Sigmoid colon (tissue), 6 donors: ENCODE measurements at regions not wholly inside any gene's neighbourhood (a gene's known extent, or its start where the extent isn't known, plus 50 kb on each side); places are given as distances from the start of the nearest gene placed in this dataset.

Source experiments
- DNase-seq: peaks from one replicate; pipeline ENCODE4 v3.0.0-alpha.2; 2019
- H3K27ac ChIP-seq, 4 donors: fragments of 200-600 bp; sonication (generic); one replicate each; pipeline ENCODE4 v1.5.1; 2016 to 2019; ENCODE audit warnings: mild to moderate bottlenecking in 1 of 4
- H3K27me3 ChIP-seq, 3 donors: fragments of 200-600 bp; sonication (generic); one replicate each; pipeline ENCODE4 v1.5.1; 2019; ENCODE audit warnings: mild to moderate bottlenecking in 1 of 3
- H3K36me3 ChIP-seq, 4 donors: fragments of 200-600 bp; sonication (generic); one replicate each; pipeline ENCODE4 v1.5.1; 2016 to 2019
- H3K4me1 ChIP-seq, 4 donors: fragments of 200-600 bp; sonication (generic); one replicate each; pipeline ENCODE4 v1.5.1; 2017 to 2019
- H3K4me3 ChIP-seq, 4 donors: fragments of 200-600 bp; sonication (generic); one replicate each; pipeline ENCODE4 v1.5.1; 2017 to 2019; ENCODE audit warnings: mild to moderate bottlenecking in 2 of 4, moderate library complexity in 1 of 4
- H3K9me3 ChIP-seq, 4 donors: fragments of 200-600 bp in 3 of 4; sonication (generic) in 3 of 4; one replicate each; pipeline versions ENCODE4 v1.5.1 to v1.6.1; 2013 to 2019
- EP300 ChIP-seq, 4 donors: sonication (generic); formaldehyde crosslinking; IDR thresholded peaks; one replicate each; pipeline ENCODE4 v1.6.1; 2017; ENCODE audit warnings: antibody characterized with exemption in 4 of 4
- POLR2A ChIP-seq, 2 donors: fragments of 450-650 bp; IDR thresholded peaks; one replicate each; pipeline ENCODE4 v1.6.1; 2016; ENCODE audit warnings: antibody characterized with exemption in 2 of 2, mild to moderate bottlenecking in 2 of 2, moderate library complexity in 2 of 2
- POLR2AphosphoS5 ChIP-seq, 4 donors: sonication (generic); formaldehyde crosslinking; IDR thresholded peaks; one replicate each; pipeline ENCODE4 v1.6.1; 2017; ENCODE audit warnings: antibody characterized with exemption in 4 of 4
- WGBS, 2 donors: extraction: QIAGEN DNeasy Blood & Tissue Kit; methylation state at CpG; one replicate each; pipeline ENCODE4 v1.1.7; 2013; 5-methylcytosine and 5-hydroxymethylcytosine counted together
- intact Hi-C: fragments of 100-400 bp; cut with DNase I; formaldehyde crosslinking; loops from one replicate; pipeline ENCODE4 v1.15.1; 2023
- TF ChIP-seq, protein P1 (sequence below), 4 experiments: fragments of 450-650 bp in 3 of 4; fragments of 200-600 bp in 1 of 4; IDR thresholded peaks; one replicate each; pipeline ENCODE4 v1.5.1; 2016 to 2019; ENCODE audit warnings: antibody characterized with exemption in 4 of 4, mild to moderate bottlenecking in 3 of 4, moderate library complexity in 2 of 4
- donor health status: healthy with polysubstance abuse.
- donor health status: healthy.

DNA sequence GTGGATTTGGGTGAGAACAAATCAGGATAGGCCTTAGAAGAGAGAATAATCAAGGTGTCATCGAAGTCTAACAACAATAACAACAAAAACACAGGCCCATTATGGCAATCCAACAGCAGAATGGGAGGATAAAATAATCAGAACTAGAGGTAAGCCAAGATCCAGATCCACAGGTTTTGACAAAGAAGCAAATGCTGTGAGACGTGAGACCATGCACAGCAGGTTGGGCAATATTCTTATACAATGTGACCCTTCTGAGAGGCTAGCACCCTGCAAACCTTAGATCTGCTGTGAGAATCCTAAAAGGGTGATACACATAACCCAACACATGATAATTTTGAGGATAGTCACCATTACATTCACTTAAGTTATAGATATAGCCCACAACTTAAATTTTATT is 352.9 kb downstream of the CDH10 start:
- intact Hi-C loops, result no loop called here
- H3K27me3 ChIP-seq, result no peaks in the 10 kb centered on the region
- no peaks in the 10 kb centered on the region for H3K36me3 ChIP-seq
- no peak overlapping the region for H3K27ac ChIP-seq
- H3K4me3 ChIP-seq, result no peak overlapping the region
- no peak for DNase-seq
- H3K9me3 ChIP-seq, result no peaks in the 10 kb centered on the region
- TF ChIP-seq, protein P1, sequence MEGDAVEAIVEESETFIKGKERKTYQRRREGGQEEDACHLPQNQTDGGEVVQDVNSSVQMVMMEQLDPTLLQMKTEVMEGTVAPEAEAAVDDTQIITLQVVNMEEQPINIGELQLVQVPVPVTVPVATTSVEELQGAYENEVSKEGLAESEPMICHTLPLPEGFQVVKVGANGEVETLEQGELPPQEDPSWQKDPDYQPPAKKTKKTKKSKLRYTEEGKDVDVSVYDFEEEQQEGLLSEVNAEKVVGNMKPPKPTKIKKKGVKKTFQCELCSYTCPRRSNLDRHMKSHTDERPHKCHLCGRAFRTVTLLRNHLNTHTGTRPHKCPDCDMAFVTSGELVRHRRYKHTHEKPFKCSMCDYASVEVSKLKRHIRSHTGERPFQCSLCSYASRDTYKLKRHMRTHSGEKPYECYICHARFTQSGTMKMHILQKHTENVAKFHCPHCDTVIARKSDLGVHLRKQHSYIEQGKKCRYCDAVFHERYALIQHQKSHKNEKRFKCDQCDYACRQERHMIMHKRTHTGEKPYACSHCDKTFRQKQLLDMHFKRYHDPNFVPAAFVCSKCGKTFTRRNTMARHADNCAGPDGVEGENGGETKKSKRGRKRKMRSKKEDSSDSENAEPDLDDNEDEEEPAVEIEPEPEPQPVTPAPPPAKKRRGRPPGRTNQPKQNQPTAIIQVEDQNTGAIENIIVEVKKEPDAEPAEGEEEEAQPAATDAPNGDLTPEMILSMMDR (IDR thresholded peaks at IDR 0.05), result no peak
- no peak for TF ChIP-seq EP300 (IDR thresholded peaks at IDR 0.05)
- no peak for TF ChIP-seq POLR2AphosphoS5 (IDR thresholded peaks at IDR 0.05)
- no peak for TF ChIP-seq POLR2A (IDR thresholded peaks at IDR 0.05)
- no peaks in the 10 kb centered on the region for H3K4me1 ChIP-seq
- 61 to 75% methylated on average over 2 of the region's 2 CpGs for WGBS, 2 donors

DNA sequence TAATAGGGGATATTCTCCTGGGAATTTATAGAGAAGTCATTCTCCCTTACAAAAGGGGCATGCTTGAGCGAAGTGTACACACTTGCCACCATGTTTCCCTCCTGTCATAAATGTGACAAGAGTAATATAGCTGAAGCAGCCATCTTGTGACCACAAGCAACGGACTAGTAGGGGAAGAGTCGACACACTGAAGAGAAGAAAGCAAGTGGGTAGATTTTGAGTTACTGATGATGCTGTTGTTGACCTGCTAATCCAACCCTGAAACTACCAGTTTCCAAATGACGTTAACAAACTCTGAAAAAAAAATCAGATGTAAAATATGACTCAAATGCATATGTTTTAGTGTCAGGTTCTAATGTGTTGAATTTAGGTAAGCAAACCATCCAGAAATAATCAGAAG is 350.4 kb downstream of the CDH10 start:
- Histone ChIP-seq H3K4me3 (no peak overlapping the region), H3K27ac (no peak overlapping the region), H3K36me3 (no peaks in the 10 kb centered on the region), H3K4me1 (no peaks in the 10 kb centered on the region), H3K9me3 (no peaks in the 10 kb centered on the region), H3K27me3 (no peaks in the 10 kb centered on the region)
- DNase-seq, result no peak
- TF ChIP-seq POLR2AphosphoS5 (IDR thresholded peaks at IDR 0.05) (no peak), EP300 (IDR thresholded peaks at IDR 0.05) (no peak), POLR2A (IDR thresholded peaks at IDR 0.05) (no peak)
- TF ChIP-seq, protein P1 (IDR thresholded peaks at IDR 0.05), result no peak
- intact Hi-C loops, result no loop called here
- WGBS, 2 donors, result 72 to 80% methylated on average over 4 of the region's 4 CpGs

DNA sequence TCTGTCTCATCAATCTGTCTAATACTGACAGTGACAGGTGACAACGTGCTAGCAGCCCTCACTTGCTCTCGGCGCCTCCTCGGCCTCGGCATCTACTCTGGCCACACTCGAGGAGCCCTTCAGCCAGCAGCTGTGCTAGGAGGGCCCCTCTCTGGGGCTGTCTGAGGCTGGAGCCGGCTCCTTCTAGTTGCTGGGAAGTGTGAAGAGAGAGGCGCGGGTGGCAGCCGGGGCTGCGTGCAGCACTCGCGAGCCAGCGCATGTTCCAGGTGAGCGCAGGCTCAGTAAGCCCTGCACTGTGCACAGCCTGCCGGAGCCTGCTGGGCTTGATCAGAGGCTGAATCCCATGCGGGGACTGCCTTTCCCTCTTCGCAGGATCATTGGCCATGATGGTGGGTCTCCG is 330.7 kb downstream of the CDH10 start:
- Histone ChIP-seq H3K27me3 (no peaks in the 10 kb centered on the region), H3K9me3 (peaks cover 0 to 3% (median 0%) of the 10 kb centered on the region in 4 donors), H3K4me3 (no peak overlapping the region), H3K4me1 (no peaks in the 10 kb centered on the region), H3K36me3 (no peaks in the 10 kb centered on the region), H3K27ac (no peak overlapping the region)
- 93% methylated on average over 19 of the region's 19 CpGs for WGBS, 2 donors
- intact Hi-C loops, result no loop called here
- DNase-seq, result no peak
- no peak for TF ChIP-seq EP300 (IDR thresholded peaks at IDR 0.05)
- TF ChIP-seq, protein P1 (IDR thresholded peaks at IDR 0.05), result no peak
- TF ChIP-seq POLR2A (IDR thresholded peaks at IDR 0.05), result no peak
- no peak for TF ChIP-seq POLR2AphosphoS5 (IDR thresholded peaks at IDR 0.05)

DNA sequence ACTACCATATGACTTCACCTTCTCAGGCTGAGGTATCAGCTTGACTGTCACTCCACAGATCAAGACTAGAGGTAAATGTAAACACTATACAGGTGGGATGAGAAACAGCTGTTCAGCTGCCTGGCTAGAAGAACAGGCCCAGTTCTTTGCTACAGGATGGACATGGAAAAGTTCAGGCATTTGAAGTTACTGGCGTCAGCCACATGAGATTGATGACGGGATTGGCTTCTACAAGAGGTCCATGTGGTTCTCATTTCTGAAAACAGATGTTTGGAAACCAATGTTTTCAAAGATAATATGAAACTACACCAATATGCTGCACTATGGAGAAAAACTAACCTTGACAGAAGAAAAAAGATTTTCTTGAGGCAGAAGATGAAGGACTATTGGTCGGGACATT is 324.1 kb downstream of the CDH10 start:
- intact Hi-C loops, result no loop called here
- no peak for DNase-seq
- Histone ChIP-seq H3K4me1 (no peaks in the 10 kb centered on the region), H3K36me3 (no peaks in the 10 kb centered on the region), H3K27ac (no peak overlapping the region), H3K9me3 (peaks cover 0 to 3% (median 0%) of the 10 kb centered on the region in 4 donors), H3K4me3 (no peak overlapping the region), H3K27me3 (no peaks in the 10 kb centered on the region)
- 84 to 89% methylated on average over 3 of the region's 3 CpGs for WGBS, 2 donors
- no peak for TF ChIP-seq POLR2A (IDR thresholded peaks at IDR 0.05)
- TF ChIP-seq, protein P1 (IDR thresholded peaks at IDR 0.05), result no peak
- TF ChIP-seq EP300 (IDR thresholded peaks at IDR 0.05), result no peak
- TF ChIP-seq POLR2AphosphoS5 (IDR thresholded peaks at IDR 0.05), result no peak

DNA sequence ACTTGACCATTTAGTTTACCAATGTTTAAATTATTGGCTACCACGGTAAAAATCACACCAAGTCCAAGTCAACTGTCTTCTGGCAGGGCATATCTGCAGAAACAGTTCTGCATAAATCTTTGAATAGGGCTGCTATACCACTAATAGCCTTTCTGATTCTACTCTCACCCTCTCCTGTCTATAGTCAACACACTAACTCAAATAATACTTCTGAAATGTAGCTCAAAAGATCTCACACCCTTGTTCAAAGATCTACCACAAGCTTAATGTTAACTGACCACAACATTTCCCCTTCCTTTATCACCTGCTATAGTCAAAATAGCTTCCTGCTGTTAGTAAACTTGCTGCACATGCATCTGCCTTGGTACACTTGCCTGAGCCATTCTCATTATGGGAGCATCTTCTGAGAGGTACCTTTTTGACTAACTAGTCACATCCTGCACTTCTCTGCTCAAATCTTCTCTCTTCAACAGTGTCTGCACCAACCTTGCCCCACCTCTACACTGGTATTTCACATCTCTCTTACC is 319.4 kb downstream of the CDH10 start:
- intact Hi-C loops, result no loop called here
- no peak for TF ChIP-seq EP300 (IDR thresholded peaks at IDR 0.05)
- TF ChIP-seq, protein P1 (IDR thresholded peaks at IDR 0.05), result no peak
- no peak for TF ChIP-seq POLR2AphosphoS5 (IDR thresholded peaks at IDR 0.05)
- no peak for TF ChIP-seq POLR2A (IDR thresholded peaks at IDR 0.05)
- Histone ChIP-seq H3K4me1 (no peaks in the 10 kb centered on the region), H3K9me3 (no peaks in the 10 kb centered on the region), H3K36me3 (no peaks in the 10 kb centered on the region), H3K27me3 (no peaks in the 10 kb centered on the region), H3K4me3 (no peak overlapping the region), H3K27ac (no peak overlapping the region)
- WGBS, 2 donors, result 76 to 77% methylated on average over 1 of the region's 1 CpG
- no peak for DNase-seq
